IMR-90 (cell line): ENCODE measurements at regions not wholly inside any gene's neighbourhood (a gene's known extent, or its start where the extent isn't known, plus 50 kb on each side); places are given as distances from the start of the nearest gene placed in this dataset.

Source experiments
- ATAC-seq: fragments of 200-7000 bp; cut with Tn5 transposase; 2 replicates; pipeline ENCODE4 v1.9.1; 2020; ENCODE audit warnings: low read depth, mild to moderate bottlenecking, moderate library complexity
- BruUV-seq: library from RNA; stranded (reverse); fragments of 400-500 nt; replicated peaks from 2 replicates; lab custom pipeline; 2021; lab: Mats Ljungman, UMichigan
- CTCF ChIA-PET: fragments of 300-600 bp; formaldehyde crosslinking; extraction: SDS; loops from one replicate; lab custom pipeline; 2021; ENCODE audit warnings: antibody characterized with exemption; lab: Yijun Ruan, JAX
- POLR2A ChIA-PET: fragments of 300-600 bp; sonication (Branson Sonifier 250); formaldehyde crosslinking; loops from one replicate; lab custom pipeline; 2022; ENCODE audit warnings: antibody characterized with exemption; ENCODE audit not compliant: unreplicated experiment; lab: Charles Lee
- DNase-seq: peaks from one replicate; pipeline ENCODE4 v3.0.0; 2013
- H2AFZ ChIP-seq: replicated peaks from 2 replicates; pipeline ENCODE3; 2013; ENCODE audit warnings: low read length, mild to moderate bottlenecking; ENCODE audit not compliant: poor library complexity
- H2AK5ac ChIP-seq: 2 replicates; pipeline ENCODE4 v1.6.1; 2013; ENCODE audit warnings: low read depth, low read length, inconsistent platforms
- H2AK9ac ChIP-seq: replicated peaks from 2 replicates; pipeline ENCODE3; 2013; ENCODE audit warnings: mild to moderate bottlenecking, low read depth, low read length, moderate library complexity; ENCODE audit not compliant: poor library complexity
- H2BK120ac ChIP-seq: 2 replicates; pipeline ENCODE4 v1.6.1; 2013; ENCODE audit warnings: low read depth, low read length, inconsistent platforms
- H2BK15ac ChIP-seq: 3 replicates; pipeline ENCODE4 v1.6.1; 2013; ENCODE audit warnings: low read depth, low read length, inconsistent platforms
- H2BK20ac ChIP-seq: 2 replicates; pipeline ENCODE4 v1.6.1; 2013; ENCODE audit warnings: low read depth, mild to moderate bottlenecking, inconsistent platforms, low read length, moderate library complexity
- H2BK5ac ChIP-seq: 2 replicates; pipeline ENCODE4 v1.6.1; 2013; ENCODE audit warnings: mild to moderate bottlenecking, low read depth, low read length, inconsistent platforms; ENCODE audit not compliant: poor library complexity, severe bottlenecking
- H3K14ac ChIP-seq: replicated peaks from 2 replicates; pipeline ENCODE4 v1.6.1; 2013; ENCODE audit warnings: low read depth, low read length, inconsistent platforms
- H3K18ac ChIP-seq: 2 replicates; pipeline ENCODE4 v1.6.1; 2013; ENCODE audit warnings: low read depth, low read length, control low read depth
- H3K23ac ChIP-seq: 2 replicates; pipeline ENCODE4 v1.6.1; 2013; ENCODE audit warnings: low read depth, low read length, inconsistent platforms
- H3K27ac ChIP-seq: 2 replicates; pipeline ENCODE4 v1.5.1; 2013; ENCODE audit warnings: mild to moderate bottlenecking, control low read depth, low read length; ENCODE audit not compliant: insufficient read depth
- H3K27me3 ChIP-seq: 2 replicates; pipeline ENCODE4 v1.6.1; 2013; ENCODE audit warnings: low read length; ENCODE audit not compliant: control insufficient read depth, insufficient read depth
- H3K36me3 ChIP-seq: 2 replicates; pipeline ENCODE4 v1.6.1; 2013; ENCODE audit warnings: low read length, mixed read lengths; ENCODE audit not compliant: control insufficient read depth, insufficient read depth
- H3K4ac ChIP-seq: 2 replicates; pipeline ENCODE4 v1.6.1; 2013; ENCODE audit warnings: low read depth, low read length, inconsistent platforms
- H3K4me1 ChIP-seq: 2 replicates; pipeline ENCODE4 v1.6.1; 2013; ENCODE audit warnings: low read length, mixed read lengths; ENCODE audit not compliant: control insufficient read depth, insufficient read depth
- H3K4me2 ChIP-seq: 2 replicates; pipeline ENCODE4 v1.6.1; 2013; ENCODE audit warnings: low read depth, mild to moderate bottlenecking, control low read depth, low read length, moderate library complexity
- H3K4me3 ChIP-seq: 2 replicates; pipeline ENCODE4 v1.5.1; 2013; ENCODE audit warnings: low read depth, mild to moderate bottlenecking, control low read depth, low read length, moderate library complexity; ENCODE audit not compliant: insufficient read depth
- H3K56ac ChIP-seq: 2 replicates; pipeline ENCODE4 v1.6.1; 2013; ENCODE audit warnings: low read length, inconsistent platforms; ENCODE audit not compliant: insufficient read depth; ENCODE audit errors: extremely low read depth
- H3K79me1 ChIP-seq, 2 experiments: 2 replicates each; pipeline ENCODE4 v1.6.1; 2013; ENCODE audit warnings: low read length in 2 of 2, inconsistent platforms in 1 of 2, low read depth in 1 of 2
- H3K9ac ChIP-seq: 2 replicates; pipeline ENCODE4 v1.6.1; 2013; ENCODE audit warnings: low read depth, low read length, control low read depth
- H3K9me1 ChIP-seq: 2 replicates; pipeline ENCODE4 v1.6.1; 2013; ENCODE audit warnings: low read length, inconsistent platforms; ENCODE audit not compliant: insufficient read depth
- H3K9me3 ChIP-seq: 2 replicates; pipeline ENCODE4 v1.6.1; 2013; ENCODE audit warnings: low read length; ENCODE audit not compliant: control insufficient read depth, insufficient read depth
- H4K20me1 ChIP-seq: 2 replicates; pipeline ENCODE4 v1.6.1; 2013; ENCODE audit warnings: low read length, inconsistent platforms; ENCODE audit not compliant: insufficient read depth
- H4K5ac ChIP-seq: 2 replicates; pipeline ENCODE4 v1.6.1; 2013; ENCODE audit warnings: mild to moderate bottlenecking, low read depth, low read length, control low read depth
- H4K8ac ChIP-seq, 2 experiments: 2 replicates each; pipeline ENCODE4 v1.6.1; 2013; ENCODE audit warnings: low read depth in 2 of 2, low read length in 2 of 2, control low read depth in 1 of 2, inconsistent platforms in 1 of 2
- H4K91ac ChIP-seq: 2 replicates; pipeline ENCODE4 v1.6.1; 2013; ENCODE audit warnings: low read depth, low read length, inconsistent platforms; ENCODE audit not compliant: insufficient read depth
- CEBPB ChIP-seq: IDR thresholded peaks from 2 replicates; pipeline ENCODE4 v1.6.1; 2012; ENCODE audit warnings: low read depth, low read length, improper control_type of control experiment
- CHD1 ChIP-seq: IDR thresholded peaks from 2 replicates; pipeline ENCODE4 v1.6.1; 2012; ENCODE audit warnings: low read depth, low read length, improper control_type of control experiment
- FOS ChIP-seq: fragments of 150-350 bp; IDR thresholded peaks from 2 replicates; pipeline ENCODE4 v1.6.1; 2016; ENCODE audit warnings: low read depth, low read length
- MXI1 ChIP-seq: IDR thresholded peaks from 2 replicates; pipeline ENCODE4 v1.6.1; 2012; ENCODE audit warnings: low read depth, mild to moderate bottlenecking, low read length, moderate library complexity, borderline replicate concordance
- dilution Hi-C: fragments of 300-500 bp; cut with HindIII; formaldehyde crosslinking; loops from one replicate; pipeline ENCODE4 v1.14.3; 2018; ENCODE audit warnings: low sequenced_read_pairs; ENCODE audit not compliant: unreplicated experiment
- in situ Hi-C: fragments of 300-500 bp; cut with MboI; formaldehyde crosslinking; loops from 3 replicates; pipeline ENCODE4 v1.14.3; 2019; ENCODE audit warnings: low sequenced_read_pairs, inconsistent platforms, mixed read lengths
- intact Hi-C: fragments of 100-400 bp; cut with micrococcal nuclease; formaldehyde crosslinking; loops from 2 replicates; pipeline ENCODE4 v1.10.0; 2022

GRCh38 chr20:20839771-20840170 lies 127.3 kb upstream of the RALGAPA2 start:
- dilution Hi-C loops = no loop called here
- no peak overlapping the region for H2BK120ac ChIP-seq
- H3K79me1 ChIP-seq = no peaks in the 10 kb centered on the region
- H2AK9ac ChIP-seq = no peak overlapping the region
- H3K23ac ChIP-seq = no peak overlapping the region
- no peaks in the 10 kb centered on the region for H3K36me3 ChIP-seq
- no TSS peak for BruUV-seq
- H3K4me1 ChIP-seq = no peaks in the 10 kb centered on the region
- no peak overlapping the region for H2BK20ac ChIP-seq
- no peak overlapping the region for H3K27ac ChIP-seq
- no peak overlapping the region for H4K8ac ChIP-seq
- no peak overlapping the region for H2BK5ac ChIP-seq
- H3K4me2 ChIP-seq = no peak overlapping the region
- H3K56ac ChIP-seq = no peak overlapping the region
- H2BK15ac ChIP-seq = no peak overlapping the region
- no peak overlapping the region for H3K18ac ChIP-seq
- in situ Hi-C loops = loop anchor here (5.0 kb wide), 1 partner anchor 668 kb away; no protein-coding TSS in a partner anchor
- H2AFZ ChIP-seq = no peak overlapping the region
- intact Hi-C loops = loop anchor here (10.0 kb wide), 1 partner anchor 1475 kb away; no protein-coding TSS in a partner anchor
- ChIA-PET CTCF (interaction anchor here (0.6 to 2.0 kb wide), 2 partner anchors 665 to 731 kb away, joined by 4 to 10 read pairs; no protein-coding TSS in a partner anchor), POLR2A (no interaction called here)
- no peak overlapping the region for H4K5ac ChIP-seq
- H3K27me3 ChIP-seq = no peaks in the 10 kb centered on the region
- H4K20me1 ChIP-seq = no peaks in the 10 kb centered on the region
- DNase-seq (no peak), ATAC-seq (no peak)
- H3K4me3 ChIP-seq = no peak overlapping the region
- H3K4ac ChIP-seq = no peak overlapping the region
- H3K9me1 ChIP-seq = no peaks in the 10 kb centered on the region; the same call in 1 of the 2 replicates
- no peaks in the 10 kb centered on the region for H3K9me3 ChIP-seq
- TF ChIP-seq CHD1 (no peak), MXI1 (no peak), CEBPB (no peak), FOS (no peak)
- no peak overlapping the region for H3K14ac ChIP-seq
- no peak overlapping the region for H4K91ac ChIP-seq
- no peak overlapping the region for H2AK5ac ChIP-seq
- no peak overlapping the region for H3K9ac ChIP-seq
